ENCODE measurements at regions not wholly inside any gene's neighbourhood (a gene's known extent, or its start where the extent isn't known, plus 50 kb on each side); places are given as distances from the start of the nearest gene placed in this dataset.

DNA sequence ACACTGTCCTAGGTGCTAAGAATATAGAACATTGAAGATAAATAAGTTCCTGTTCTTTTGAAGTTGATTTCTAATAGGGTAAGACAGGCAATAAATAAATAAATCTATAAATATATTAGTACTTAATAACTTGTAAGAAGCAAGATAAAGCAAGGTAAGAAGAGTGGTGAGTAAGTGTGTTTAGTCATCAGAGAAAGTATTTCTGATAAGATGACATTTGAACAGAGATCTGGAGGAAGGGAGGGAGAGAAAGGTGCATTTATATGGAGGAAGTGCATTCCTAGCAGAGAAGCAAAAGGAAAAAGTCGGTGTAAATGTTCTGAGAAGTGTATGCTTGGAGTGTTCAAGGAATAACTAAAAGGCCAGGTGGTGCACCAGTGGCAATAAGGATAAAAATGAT, 184.4 kb upstream of the GRIP1 start:
- DNase-seq (ENCODE audit: low spot score) = no peak
- Mint-ChIP-seq H3K27ac (no peak overlapping the region), H3K4me3 (no peak overlapping the region), H3K27me3 (ENCODE audit: insufficient read depth) (peaks cover 15% of the 10 kb centered on the region), H3K36me3 (ENCODE audit: low read depth) (no peaks in the 10 kb centered on the region), H3K4me1 (ENCODE audit: low read depth) (no peaks in the 10 kb centered on the region), H3K9me3 (no peaks in the 10 kb centered on the region)
- intact Hi-C loops (cut with micrococcal nuclease) = loop anchor here (5.0 kb wide), 2 partner anchors 86 to 156 kb away; no protein-coding TSS in a partner anchor

DNA sequence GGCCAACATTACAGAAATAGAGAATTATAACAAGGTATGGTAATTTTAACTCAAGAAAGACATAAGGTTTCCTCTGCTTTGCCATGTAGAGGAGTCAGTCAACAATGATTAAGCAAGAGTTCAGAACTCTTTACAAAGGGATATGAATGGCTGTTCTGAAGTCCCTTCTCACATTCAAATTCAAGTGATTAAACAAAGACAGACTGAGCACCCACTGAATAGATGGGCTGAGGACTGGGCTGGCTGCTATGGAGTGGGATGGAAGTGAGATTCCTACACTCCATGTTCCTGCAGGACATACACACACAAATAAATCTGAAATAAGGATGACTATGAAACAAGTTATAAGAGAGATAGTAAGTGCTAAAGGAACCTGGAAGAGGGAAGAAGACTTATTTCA, 199.0 kb upstream of the GRIP1 start:
- no peaks in the 10 kb centered on the region for H3K36me3 Mint-ChIP-seq (ENCODE audit: low read depth)
- intact Hi-C loops (cut with micrococcal nuclease) = no loop called here
- no peak overlapping the region for H3K27ac Mint-ChIP-seq
- H3K4me3 Mint-ChIP-seq = no peak overlapping the region
- H3K4me1 Mint-ChIP-seq (ENCODE audit: low read depth) = no peaks in the 10 kb centered on the region
- H3K27me3 Mint-ChIP-seq (ENCODE audit: insufficient read depth) = peaks cover 4% of the 10 kb centered on the region
- no peaks in the 10 kb centered on the region for H3K9me3 Mint-ChIP-seq
- no peak for DNase-seq (ENCODE audit: low spot score)

DNA sequence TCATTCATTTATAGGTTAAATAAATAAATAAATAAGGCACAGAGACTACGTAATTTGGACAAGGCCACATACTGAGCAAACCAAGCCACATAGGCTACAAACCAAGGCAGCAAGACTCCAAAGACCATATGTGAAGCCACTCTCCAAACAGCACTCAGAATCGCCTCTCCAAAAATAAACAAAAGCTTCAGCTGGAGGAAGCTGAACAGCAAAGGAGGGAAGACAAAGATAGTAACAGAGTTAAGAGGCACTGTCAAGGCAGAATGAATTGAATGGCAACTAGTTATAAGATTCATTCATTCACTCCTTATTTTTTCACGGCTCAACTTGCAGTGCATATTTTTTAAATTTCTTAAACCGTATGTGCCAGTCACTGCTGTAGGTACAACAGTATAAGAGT, 200.5 kb upstream of the GRIP1 start:
- intact Hi-C loops (cut with micrococcal nuclease) = no loop called here
- Mint-ChIP-seq H3K27me3 (ENCODE audit: insufficient read depth) (peaks cover 4% of the 10 kb centered on the region), H3K36me3 (ENCODE audit: low read depth) (no peaks in the 10 kb centered on the region), H3K9me3 (no peaks in the 10 kb centered on the region), H3K27ac (no peak overlapping the region), H3K4me1 (ENCODE audit: low read depth) (no peaks in the 10 kb centered on the region), H3K4me3 (no peak overlapping the region)
- DNase-seq (ENCODE audit: low spot score) = no peak

DNA sequence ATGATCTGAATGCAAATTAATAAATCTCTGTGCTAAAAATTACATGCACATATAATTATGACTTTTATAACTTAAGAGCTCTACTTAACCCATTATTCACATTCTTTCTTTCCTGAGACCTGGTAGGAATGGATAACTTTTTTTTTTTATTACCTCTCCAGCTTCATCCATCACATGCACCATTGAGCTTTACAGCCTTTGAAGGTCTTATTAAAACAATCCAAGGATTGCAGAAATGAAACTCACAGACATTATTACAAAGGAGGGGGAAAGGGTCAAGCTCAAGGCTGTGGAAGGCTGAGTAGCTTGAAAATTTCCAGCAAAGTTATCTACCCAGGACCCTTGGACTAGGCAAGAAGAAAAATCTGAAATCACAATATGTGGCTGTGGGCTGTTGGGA, 202.5 kb upstream of the GRIP1 start:
- intact Hi-C loops (cut with micrococcal nuclease) = no loop called here
- Mint-ChIP-seq H3K27me3 (ENCODE audit: insufficient read depth) (peaks cover 6% of the 10 kb centered on the region), H3K9me3 (no peaks in the 10 kb centered on the region), H3K27ac (no peak overlapping the region), H3K4me3 (no peak overlapping the region), H3K4me1 (ENCODE audit: low read depth) (no peaks in the 10 kb centered on the region), H3K36me3 (ENCODE audit: low read depth) (no peaks in the 10 kb centered on the region)
- DNase-seq (ENCODE audit: low spot score) = no peak

DNA sequence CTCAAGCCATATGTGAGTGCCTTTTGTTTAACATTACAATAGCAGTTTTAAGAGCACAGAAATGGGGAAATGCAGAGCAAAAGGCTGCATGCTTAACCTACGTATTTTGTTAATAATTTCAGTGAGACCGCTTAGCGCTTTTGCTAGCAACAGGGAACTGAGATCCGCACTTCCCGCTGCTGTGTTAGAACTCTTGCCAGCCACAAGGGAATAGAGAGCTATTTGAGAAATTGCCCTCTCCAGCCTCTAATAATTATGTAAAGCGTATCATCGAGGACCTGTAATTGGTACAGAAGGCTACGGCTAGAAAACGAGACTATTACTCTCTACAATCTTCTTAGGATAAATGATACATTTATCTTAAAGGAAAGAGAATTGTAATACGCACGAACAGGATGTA, 205.2 kb upstream of the GRIP1 start:
- Mint-ChIP-seq H3K4me3 (no peak overlapping the region), H3K36me3 (ENCODE audit: low read depth) (no peaks in the 10 kb centered on the region), H3K27ac (no peak overlapping the region), H3K4me1 (ENCODE audit: low read depth) (no peaks in the 10 kb centered on the region), H3K27me3 (ENCODE audit: insufficient read depth) (peaks cover 7% of the 10 kb centered on the region), H3K9me3 (no peaks in the 10 kb centered on the region)
- intact Hi-C loops (cut with micrococcal nuclease) = no loop called here
- no peak for DNase-seq (ENCODE audit: low spot score)

DNA sequence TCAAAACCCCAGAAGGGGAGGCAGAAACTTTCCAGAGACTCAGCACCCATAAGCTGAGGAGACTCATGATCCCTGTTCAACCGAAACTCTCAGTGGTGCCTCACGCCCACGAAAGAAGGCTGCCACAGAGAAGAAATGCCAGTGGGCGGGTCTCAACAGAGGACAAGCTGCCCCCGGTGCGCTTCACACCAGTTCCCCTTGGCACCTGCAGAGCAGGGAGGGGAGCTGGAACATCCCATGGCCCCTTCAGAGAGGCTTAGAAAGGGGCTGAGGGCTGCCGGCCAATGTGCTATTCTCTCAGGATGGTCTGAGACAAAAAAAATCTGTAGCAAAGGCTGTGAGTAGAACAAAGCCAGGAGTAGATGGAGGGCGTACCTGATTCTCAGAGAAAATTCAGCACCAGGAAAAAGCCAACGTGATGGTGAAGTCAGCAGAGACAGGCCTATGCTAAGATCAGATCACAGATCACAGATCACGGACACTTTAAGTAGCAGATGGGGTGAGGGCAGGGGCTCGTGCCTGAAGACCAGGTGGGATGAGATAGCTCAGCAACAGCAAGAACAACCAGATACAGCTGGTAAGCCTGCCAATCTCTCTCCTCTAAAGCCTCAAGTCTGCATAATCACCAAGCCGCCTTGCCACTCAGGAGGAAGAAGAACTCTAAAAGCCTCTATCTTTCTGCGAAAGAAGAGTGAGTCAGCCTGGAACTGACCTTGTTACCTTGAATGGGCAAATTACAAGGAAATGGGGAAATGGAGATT, 206.4 kb upstream of the GRIP1 start:
- peaks cover 11% of the 10 kb centered on the region for H3K27me3 Mint-ChIP-seq (ENCODE audit: insufficient read depth)
- no peak overlapping the region for H3K27ac Mint-ChIP-seq
- H3K4me1 Mint-ChIP-seq (ENCODE audit: low read depth) = no peaks in the 10 kb centered on the region
- no peaks in the 10 kb centered on the region for H3K36me3 Mint-ChIP-seq (ENCODE audit: low read depth)
- no peaks in the 10 kb centered on the region for H3K9me3 Mint-ChIP-seq
- no peak for DNase-seq (ENCODE audit: low spot score)
- intact Hi-C loops (cut with micrococcal nuclease) = no loop called here
- no peak overlapping the region for H3K4me3 Mint-ChIP-seq

DNA sequence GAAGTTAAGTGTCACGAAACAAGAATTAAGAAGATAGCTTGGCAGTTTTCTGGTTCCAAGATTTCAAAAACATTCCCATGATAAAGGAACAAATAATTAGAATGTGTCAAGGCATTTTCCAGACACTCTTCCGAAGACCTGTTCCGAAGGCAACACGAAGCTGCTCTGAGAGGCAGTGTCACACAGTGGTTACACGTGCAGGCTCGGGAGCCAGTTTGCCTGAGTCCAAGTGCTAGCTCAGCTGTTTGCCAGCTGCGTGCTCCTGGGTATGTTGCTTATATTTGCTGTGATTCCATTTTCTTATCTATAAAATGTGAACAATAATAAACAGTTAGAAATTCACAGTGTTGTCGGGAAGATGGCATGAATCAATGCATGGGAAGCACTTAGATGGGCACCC, 217.9 kb upstream of the GRIP1 start:
- no peaks in the 10 kb centered on the region for H3K9me3 Mint-ChIP-seq
- intact Hi-C loops (cut with micrococcal nuclease) = no loop called here
- peaks cover 11% of the 10 kb centered on the region for H3K4me1 Mint-ChIP-seq (ENCODE audit: low read depth)
- peaks cover 12% of the 10 kb centered on the region for H3K27me3 Mint-ChIP-seq (ENCODE audit: insufficient read depth)
- no peak for DNase-seq (ENCODE audit: low spot score)
- H3K27ac Mint-ChIP-seq = no peak overlapping the region
- no peaks in the 10 kb centered on the region for H3K36me3 Mint-ChIP-seq (ENCODE audit: low read depth)
- no peak overlapping the region for H3K4me3 Mint-ChIP-seq

DNA sequence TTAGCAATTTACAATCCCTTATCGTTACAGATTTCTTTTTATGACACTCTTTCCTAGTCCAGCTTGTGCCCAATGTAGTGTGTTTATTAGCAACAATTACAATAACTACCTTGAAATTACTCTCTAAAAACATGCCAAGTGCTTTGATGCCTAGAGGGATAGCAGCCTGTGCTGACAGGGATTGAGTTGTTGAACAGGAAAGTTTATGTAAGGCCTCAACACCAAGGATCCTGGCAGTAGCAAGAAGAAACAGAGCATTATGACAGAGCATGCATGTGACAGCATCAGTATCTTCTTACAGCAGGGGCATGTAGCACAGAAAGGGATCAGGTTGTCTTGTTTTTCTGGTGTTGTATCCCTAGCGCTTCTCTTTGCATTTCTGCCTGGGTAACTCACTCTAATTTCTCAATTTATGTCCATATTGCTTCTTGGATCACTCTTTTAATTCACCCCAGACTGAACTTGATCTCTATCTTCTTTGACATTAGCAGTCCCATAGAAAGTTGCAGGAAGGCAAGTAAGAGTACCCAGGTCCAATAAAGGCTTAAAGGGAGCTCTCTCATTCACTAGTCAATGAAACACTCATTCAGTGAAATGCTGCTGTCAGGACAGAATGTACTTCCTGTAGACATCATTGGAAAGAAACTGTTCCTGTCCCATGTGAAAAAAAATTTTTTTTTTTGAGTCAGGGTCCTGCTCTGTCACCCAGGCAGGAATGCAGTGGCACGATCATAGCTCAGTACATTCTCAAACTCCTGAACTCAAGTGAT, 220.0 kb upstream of the GRIP1 start:
- Mint-ChIP-seq H3K36me3 (ENCODE audit: low read depth) (no peaks in the 10 kb centered on the region), H3K4me3 (no peak overlapping the region), H3K4me1 (ENCODE audit: low read depth) (peaks cover 11% of the 10 kb centered on the region), H3K9me3 (no peaks in the 10 kb centered on the region), H3K27ac (no peak overlapping the region), H3K27me3 (ENCODE audit: insufficient read depth) (peaks cover 9% of the 10 kb centered on the region)
- DNase-seq (ENCODE audit: low spot score) = no peak
- intact Hi-C loops (cut with micrococcal nuclease) = no loop called here

DNA sequence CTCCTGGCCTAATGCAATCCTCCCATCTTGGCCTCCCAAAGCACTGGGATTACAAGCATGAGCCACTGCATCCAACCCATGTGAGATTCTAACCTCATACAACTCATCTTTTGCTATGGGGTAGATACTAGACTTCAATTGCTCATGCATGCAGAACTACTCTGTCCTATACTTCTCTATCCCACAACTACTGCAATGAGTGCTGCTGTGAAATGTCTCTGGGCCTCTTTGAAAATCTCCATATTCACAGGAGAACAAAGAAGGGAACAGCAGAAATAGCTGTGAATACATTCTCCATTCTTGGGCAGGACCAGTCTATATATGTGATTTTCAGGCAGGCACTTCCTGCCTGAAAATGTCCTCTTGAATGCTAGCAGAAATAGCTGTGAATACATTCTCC, 220.7 kb upstream of the GRIP1 start:
- H3K4me3 Mint-ChIP-seq = no peak overlapping the region
- intact Hi-C loops (cut with micrococcal nuclease) = no loop called here
- H3K9me3 Mint-ChIP-seq = no peaks in the 10 kb centered on the region
- no peak for DNase-seq (ENCODE audit: low spot score)
- H3K4me1 Mint-ChIP-seq (ENCODE audit: low read depth) = peaks cover 11% of the 10 kb centered on the region
- H3K36me3 Mint-ChIP-seq (ENCODE audit: low read depth) = no peaks in the 10 kb centered on the region
- H3K27ac Mint-ChIP-seq = no peak overlapping the region
- peaks cover 9% of the 10 kb centered on the region for H3K27me3 Mint-ChIP-seq (ENCODE audit: insufficient read depth)

DNA sequence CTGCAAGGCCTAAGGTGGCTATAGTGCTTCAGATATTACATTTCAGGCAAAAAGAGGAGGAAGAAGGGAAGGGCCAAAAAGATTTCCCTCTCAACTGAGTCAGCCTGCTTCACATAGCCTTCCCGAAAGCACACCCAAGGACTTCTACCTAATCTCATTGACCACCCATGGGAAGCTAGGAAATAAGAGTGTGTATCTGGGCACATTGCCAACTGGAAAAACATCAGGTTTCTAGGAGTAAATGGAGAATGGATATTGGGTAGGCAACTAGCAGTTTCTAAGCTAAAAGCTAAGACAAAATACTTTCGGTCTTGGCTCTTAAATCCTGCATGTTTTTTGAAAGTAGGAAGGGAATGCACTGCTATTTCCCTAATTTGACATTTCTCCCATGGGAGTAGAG, 221.7 kb upstream of the GRIP1 start:
- Mint-ChIP-seq H3K4me3 (no peak overlapping the region), H3K4me1 (ENCODE audit: low read depth) (peaks cover 11% of the 10 kb centered on the region), H3K27me3 (ENCODE audit: insufficient read depth) (peaks cover 7% of the 10 kb centered on the region), H3K36me3 (ENCODE audit: low read depth) (no peaks in the 10 kb centered on the region), H3K27ac (no peak overlapping the region), H3K9me3 (no peaks in the 10 kb centered on the region)
- intact Hi-C loops (cut with micrococcal nuclease) = no loop called here
- DNase-seq (ENCODE audit: low spot score) = no peak

DNA sequence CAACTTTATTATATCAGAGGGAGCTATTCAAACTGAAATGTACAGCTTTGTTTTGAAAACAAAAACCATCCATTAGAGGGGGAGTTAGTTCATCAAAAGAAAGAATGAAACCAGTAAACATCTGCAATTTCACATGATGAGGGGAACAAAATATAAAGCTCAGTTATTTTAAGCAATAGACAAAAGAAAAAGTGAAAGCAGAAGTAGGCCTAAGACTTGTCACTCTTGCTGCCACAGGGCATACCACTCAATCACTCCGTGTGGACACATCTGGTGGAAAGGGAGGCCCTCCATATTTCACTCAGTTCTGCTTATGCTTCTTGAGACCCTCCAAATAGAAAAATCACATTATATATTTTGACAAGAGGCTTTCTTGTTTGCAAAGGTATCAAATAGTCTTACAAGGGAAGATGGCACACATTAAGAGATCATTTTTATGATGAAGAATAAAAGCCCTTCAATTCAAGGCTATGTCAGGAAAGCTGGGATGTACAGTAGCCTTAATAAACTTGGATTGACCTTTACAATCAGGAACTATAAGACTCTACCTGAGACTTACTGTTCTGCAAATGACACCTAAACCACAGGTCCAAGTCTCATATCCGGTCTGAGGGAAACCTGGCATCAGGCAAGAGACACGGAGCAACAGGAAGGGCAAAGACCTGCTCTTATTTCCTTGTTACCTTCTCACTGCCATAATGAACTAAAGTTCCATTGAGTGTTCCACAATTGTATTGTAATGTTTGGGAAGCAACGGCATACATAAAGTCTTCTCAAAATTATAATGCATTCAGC, 222.5 kb upstream of the GRIP1 start:
- intact Hi-C loops (cut with micrococcal nuclease) = no loop called here
- H3K4me3 Mint-ChIP-seq = no peak overlapping the region
- H3K27me3 Mint-ChIP-seq (ENCODE audit: insufficient read depth) = peaks cover 3% of the 10 kb centered on the region
- no peaks in the 10 kb centered on the region for H3K9me3 Mint-ChIP-seq
- H3K27ac Mint-ChIP-seq = no peak overlapping the region
- H3K36me3 Mint-ChIP-seq (ENCODE audit: low read depth) = no peaks in the 10 kb centered on the region
- H3K4me1 Mint-ChIP-seq (ENCODE audit: low read depth) = peaks cover 11% of the 10 kb centered on the region
- DNase-seq (ENCODE audit: low spot score) = no peak

DNA sequence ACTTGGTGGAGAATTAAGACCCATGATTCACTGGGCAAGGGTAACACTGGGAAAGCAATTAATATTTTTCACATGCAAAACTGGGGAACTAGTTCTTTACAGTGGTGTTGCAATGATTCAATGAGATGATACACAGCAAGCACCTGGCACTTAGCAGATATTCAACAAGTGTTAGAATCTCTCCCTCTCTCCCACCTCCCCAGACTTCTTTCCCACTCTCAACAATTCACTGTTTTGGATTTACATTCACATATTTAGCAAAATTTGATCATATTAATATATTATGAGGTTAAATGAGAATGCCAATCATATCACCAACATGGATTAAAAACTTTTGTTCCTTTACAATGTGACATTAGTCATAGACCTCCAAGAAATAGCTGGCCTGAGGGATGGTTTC, 223.1 kb upstream of the GRIP1 start:
- no peak overlapping the region for H3K4me3 Mint-ChIP-seq
- intact Hi-C loops (cut with micrococcal nuclease) = no loop called here
- no peak for DNase-seq (ENCODE audit: low spot score)
- H3K4me1 Mint-ChIP-seq (ENCODE audit: low read depth) = peaks cover 11% of the 10 kb centered on the region
- peaks cover 3% of the 10 kb centered on the region for H3K27me3 Mint-ChIP-seq (ENCODE audit: insufficient read depth)
- no peak overlapping the region for H3K27ac Mint-ChIP-seq
- H3K36me3 Mint-ChIP-seq (ENCODE audit: low read depth) = no peaks in the 10 kb centered on the region
- H3K9me3 Mint-ChIP-seq = no peaks in the 10 kb centered on the region

DNA sequence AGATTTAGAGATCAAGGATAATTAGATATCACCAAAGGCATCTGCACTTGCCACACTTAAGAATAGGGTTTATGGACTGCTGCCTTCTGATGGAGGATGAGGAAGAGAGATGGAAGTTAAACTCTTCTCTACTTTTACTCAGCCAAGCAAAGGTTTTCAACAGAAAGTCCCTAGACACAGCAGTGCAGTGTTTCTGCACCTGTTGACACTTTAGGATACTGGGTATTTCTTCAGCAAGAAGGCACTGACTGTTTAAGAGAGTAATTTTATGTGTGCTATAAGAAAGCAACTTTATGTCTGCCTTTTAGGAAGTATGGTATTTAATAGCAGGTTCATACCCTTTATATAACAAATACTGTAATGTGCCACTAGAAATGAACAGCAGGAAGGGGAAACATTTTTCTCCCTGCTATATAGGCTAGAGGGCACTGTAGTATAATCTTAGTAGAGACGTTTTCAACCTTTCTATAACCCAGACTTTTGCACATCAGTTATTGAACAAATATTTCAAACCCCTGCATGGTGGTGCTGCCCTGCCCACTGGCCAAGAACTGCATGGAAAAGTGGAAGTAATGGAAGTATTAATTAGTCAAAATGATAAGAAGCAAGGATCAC, 225.0 kb upstream of the GRIP1 start:
- Mint-ChIP-seq H3K9me3 (no peaks in the 10 kb centered on the region), H3K4me1 (ENCODE audit: low read depth) (peaks cover 11% of the 10 kb centered on the region), H3K27ac (no peak overlapping the region), H3K4me3 (no peak overlapping the region), H3K27me3 (ENCODE audit: insufficient read depth) (peaks cover 3% of the 10 kb centered on the region), H3K36me3 (ENCODE audit: low read depth) (no peaks in the 10 kb centered on the region)
- intact Hi-C loops (cut with micrococcal nuclease) = no loop called here
- DNase-seq (ENCODE audit: low spot score) = no peak

All from activated T-helper 1 cell treated with anti-CD3 and anti-CD28 coated beads, Interleukin-12 subunit alpha, Interleukin-12 subunit beta, Interleukin-2, Interleukin-4 antibody, amounts not matched to agents 30 ng/mL and 10 ng/mL and 1 ng/mL, durations not matched to agents 14 hours and 24 hours and 36 hours (primary cell).